CD4-positive, alpha-beta T cell treated with Interleukin-15 for 4 hours (primary cell): ENCODE measurements at regions not wholly inside any gene's neighbourhood (a gene's known extent, or its start where the extent isn't known, plus 50 kb on each side); places are given as distances from the start of the nearest gene placed in this dataset.

ENCODE experiments used
- DNase-seq: peaks from one replicate; pipeline ENCODE4 v3.0.0-alpha.2; 2020; ENCODE audit warnings: low spot score

DNA sequence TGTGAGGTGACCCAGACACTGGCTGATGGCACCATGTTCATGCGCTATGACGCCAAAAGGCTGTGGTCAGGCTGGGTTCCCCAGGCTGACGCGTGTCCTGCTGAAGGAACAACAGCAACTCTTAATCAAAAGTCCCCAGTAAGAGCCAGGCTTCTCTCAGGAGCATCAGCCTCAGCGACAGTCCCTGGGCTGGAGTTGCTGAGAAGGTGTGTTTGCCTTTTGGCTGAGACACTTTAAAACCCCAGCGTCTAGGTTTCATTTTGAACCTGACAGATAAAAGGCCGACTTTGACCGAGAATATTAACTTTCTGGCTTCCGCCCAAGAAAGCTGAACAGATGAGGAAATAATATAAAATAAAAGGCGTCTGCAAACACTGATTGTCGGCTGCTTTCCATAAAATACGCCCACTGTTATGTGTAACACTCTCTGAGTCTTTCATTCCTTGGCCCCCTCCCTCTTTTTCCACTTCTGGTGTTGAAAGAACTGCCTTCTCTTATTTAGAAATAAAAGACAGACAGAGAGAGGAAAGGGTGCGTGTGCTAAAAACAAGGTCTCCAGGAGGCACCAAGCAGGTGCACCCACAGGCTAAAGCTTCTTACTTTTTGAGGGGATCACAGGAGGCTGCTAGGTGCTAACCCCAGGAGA, 373.6 kb downstream of the MID1IP1 start:
- DNase-seq: peak; percentile 42

DNA sequence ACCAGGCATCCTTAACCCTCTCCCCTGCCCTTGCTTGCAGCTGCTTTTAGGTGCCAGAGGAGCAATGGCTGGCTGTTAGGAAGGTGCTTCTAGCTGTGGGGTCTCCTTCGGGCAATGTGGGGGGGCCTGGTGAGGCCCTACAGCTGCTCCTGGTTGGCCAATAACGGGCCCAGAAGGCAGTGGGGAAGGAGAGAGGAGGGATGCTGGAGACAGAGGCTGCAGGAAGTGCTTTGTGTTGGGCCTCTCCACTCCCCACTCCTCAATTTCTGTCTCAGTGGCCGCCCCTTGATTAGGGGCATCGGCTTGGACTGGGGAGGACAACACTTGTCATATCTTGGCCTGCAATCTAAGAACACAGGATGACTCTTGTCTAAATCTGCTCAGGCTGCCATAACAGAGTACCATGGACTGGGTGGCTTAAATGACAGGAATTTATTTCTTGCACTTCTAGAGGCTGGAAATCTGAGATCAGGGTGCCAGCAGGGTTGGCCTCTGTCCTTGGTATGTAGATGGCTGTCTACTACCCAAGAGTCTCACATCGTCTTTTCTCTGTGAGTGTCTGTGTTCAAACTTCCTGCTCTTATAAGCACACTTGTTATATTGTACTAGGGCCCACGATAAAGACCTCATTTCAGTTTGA, 374.3 kb downstream of the MID1IP1 start:
- DNase-seq: no peak

DNA sequence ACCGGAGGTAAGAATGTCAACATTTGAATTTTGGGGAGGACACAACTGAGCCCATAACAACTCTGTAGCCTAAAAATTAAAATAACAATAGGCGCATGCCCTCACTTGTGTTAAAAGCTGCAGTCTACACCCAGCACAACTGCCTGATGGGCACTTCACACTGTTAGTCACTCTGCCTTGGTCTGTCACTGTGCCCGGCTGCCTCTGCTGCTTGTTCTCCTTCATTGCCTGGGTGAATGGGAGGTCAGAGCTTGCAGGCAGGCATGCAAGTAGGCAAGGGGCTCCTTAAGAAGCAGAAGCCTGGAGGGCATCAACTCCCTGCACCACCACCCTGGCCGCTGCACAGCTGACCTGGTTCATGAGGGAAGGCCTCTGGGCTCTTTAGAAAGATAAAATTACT, 374.8 kb downstream of the MID1IP1 start:
- DNase-seq: no peak

DNA sequence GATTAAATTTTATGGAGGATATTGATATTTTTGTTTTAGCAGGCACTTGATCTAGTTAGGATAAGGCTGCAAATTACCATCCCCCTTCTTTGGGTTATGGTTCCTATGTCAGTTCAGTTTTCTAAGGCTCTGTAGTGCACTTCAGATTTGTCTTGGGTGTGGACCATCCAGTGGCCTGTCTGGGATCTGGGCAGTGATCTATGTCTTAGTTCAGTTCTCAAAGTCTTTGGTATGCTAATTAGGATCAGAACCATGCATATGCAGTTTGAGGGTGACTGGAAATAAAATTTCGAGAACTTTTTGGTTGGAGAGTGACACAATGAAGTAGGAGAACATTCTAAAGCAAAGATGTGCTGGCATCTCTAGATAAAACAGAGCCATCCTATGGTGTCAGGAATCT, 388.2 kb downstream of the MID1IP1 start:
- no peak for DNase-seq

DNA sequence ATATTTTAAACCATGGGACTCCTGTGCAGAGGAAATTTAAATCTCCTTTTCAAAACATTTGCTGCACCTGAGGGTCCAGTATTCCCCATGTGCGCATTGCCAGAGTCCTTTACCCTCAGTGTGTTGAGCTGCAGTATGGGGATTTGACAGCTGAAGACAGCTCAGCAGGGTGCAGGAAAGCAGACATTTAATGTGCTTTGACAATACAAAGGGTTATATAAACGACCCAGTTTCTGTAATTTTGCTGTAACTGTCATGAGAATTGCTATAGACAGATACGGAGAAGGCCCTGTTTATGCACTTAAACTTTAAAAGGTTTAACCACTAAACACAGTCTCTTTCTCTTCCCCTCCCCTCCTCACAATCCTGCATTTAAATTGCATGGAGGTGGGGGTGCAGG, 393.4 kb downstream of the MID1IP1 start:
- no peak for DNase-seq

DNA sequence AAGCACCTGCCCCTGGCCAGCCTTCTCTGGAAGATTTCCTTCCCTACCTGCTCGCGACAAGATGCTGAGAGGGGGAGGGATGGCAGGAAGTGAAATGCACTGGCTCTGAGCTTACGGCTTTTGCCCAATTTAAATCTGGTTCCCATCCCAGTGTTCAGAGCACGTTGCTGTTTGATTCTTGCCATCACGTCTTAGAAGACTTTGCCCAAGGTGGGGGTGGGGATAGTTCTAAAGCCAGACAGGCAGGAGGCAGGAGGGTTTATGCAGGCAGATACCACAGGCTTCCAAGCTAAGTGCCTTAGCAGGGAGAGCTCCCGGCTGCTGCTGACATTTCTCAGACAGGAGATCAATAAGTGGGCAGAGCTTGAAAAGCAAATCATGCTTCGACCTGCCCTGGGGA, 393.9 kb downstream of the MID1IP1 start:
- DNase-seq: no peak

DNA sequence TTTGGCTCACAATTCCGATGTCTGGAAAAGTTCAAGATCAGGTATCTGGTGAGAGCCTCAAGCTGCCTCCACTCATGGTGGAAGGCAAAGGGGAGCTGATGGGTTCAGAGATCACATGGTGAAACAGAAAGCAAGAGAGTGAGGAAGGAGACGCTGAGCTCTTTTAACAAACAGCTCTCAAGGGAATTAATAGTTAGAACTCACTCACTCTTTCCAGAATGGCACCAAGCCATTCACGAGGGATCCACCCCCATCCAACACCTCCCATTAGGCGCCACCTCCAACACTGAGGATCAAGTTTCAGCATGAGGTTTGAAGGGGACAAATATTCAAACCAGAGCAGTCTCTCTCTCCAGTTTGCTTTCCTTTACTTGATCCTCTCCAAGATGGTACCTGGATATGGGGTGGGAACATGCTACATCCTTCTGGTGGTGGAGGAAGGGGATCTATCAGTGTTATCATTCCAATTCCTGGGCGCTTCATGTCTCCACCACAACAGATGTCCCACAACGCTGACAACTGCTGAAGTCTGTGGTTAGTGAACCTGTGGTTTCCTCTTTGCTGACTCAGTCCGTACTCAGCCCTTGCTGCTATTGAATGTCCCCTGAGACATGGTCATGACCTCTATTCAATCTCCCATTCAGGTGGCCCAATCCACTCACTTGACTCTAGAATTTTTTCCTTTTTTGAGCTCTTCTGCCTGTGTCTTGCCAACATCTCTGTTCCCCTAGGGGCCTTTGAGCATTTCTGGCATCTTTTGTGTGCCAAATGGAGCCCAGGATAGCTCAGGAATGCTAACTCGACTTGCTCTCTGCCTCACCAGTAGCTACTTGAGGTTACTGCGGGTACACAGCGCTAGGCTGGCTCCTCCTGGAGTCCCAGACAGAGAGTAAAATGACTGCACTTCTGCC, 395.2 kb downstream of the MID1IP1 start:
- DNase-seq: peak; percentile 41

DNA sequence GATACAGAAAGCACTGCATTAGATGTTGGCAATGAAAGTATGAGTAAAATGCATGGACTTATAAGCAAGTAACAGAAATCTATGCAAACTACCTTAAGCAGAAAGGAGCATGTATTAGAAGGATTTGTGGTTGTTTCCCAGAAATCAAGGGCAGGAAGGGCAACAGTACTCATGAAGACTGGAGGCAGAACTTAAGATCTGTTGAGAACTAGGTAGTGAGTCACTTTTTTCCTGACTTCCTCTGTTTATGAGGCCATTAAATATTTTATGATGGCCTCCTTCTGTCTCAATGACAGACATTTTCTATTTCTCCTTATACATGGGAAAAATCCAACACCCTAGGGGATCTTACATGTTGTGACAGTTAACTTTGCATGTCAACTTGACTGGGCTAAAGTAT, 398.2 kb downstream of the MID1IP1 start:
- DNase-seq: no peak

DNA sequence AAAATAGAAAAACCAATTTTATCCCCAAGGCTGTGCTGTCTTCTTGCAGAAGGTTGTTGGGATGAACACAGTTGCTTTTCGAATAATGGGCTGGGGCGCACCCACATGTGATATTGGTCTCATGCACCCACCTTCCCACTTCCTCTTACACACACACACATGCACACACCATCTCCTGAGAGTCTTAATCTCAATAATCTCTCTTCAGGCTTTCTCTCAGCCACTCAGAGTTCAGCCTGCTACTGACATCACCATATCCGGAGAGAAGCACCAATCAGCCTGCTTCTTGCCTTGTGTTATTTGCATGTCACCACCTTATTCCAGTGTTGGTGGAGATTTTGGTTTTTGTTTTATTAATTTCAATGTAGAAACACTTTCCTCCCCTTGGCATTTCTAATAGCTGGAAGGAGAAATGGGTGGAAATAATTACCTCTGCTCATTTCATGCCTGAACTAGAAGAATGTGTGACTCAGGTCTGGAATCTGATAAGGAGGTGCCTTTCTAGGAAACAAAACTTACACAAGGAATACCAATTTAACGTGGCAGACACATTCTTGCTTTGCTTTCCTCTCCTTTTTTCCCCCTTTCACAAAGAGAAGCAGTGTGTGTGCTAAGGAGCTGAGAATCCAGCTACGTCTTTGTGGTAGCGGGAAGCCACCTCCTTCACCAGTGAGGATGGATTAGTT, 400.2 kb downstream of the MID1IP1 start:
- no peak for DNase-seq

DNA sequence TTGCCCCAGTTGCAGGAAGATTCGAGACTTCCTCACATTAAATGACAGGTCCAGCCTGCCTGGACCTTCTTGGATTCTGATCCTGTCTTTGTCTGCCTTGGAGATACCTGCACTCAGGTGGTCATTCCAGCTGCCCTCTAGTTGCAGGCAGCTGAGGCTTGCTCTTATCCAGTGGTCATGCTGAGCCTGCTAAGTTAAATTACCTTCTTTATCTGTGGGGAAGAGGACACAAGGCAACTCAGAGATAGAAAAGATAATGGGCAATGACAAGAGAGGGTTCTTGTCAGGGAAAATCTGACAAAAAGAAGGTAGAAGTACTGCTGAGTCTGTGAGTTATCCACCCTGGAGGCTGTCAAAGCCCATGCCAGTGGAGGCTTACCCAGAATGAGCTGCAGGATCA, 401.4 kb downstream of the MID1IP1 start:
- DNase-seq: no peak

DNA sequence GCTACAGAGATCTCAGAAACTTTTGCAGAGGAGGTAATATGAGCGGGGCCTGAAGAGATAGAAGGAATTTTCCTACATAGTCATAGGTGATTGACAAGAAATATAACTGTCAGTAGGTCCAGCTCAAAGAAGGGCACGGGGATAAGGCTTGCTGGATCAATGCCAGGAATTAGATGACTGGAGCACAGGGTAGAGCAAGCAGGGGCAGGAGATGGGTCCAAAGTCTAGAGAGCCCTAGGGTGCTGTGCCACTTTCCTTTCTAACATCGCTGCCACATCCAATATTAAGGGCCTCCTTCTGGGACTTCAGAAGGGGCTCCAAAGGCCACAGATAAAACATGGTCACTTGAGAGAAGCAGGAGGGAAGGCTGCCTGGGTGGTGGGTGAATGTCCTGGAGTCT, 402.2 kb downstream of the MID1IP1 start:
- no peak for DNase-seq

DNA sequence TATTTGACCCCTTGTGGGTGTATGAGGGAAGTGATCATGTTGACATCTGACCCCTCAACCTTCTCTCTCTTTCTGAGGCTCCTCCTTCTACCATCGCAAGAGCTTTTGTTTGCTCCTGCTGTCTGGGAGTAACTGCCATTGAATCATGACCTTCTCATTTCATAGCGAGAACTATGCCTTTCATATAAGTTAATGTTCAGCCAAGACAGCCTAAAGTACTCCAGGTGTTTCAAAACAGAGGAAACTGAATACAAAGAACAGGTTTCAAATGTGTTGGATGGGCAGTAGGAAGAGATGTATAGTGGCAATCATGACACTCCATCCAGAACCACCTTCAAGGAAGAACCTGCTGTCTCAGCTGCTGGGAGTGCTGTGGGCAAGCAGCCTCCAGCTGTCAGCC, 403.1 kb downstream of the MID1IP1 start:
- no peak for DNase-seq

DNA sequence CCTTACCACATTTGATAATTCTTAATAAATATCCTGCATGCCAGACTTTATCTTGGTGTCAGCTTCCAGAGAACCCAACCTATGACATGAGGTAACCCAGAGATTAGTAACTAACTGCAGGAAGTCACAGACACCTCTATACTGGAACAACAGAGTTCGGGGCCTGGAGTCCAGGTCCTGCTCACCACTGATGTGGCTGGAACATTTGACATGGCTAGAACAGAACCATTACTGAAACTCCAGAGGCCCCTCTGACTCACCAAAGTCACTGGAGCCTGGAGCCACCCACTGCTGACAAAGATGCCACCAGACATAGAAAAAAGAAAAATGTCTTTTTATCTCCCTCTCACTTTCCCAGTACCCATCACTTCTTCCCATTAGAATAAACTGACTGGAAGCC, 403.7 kb downstream of the MID1IP1 start:
- no peak for DNase-seq

DNA sequence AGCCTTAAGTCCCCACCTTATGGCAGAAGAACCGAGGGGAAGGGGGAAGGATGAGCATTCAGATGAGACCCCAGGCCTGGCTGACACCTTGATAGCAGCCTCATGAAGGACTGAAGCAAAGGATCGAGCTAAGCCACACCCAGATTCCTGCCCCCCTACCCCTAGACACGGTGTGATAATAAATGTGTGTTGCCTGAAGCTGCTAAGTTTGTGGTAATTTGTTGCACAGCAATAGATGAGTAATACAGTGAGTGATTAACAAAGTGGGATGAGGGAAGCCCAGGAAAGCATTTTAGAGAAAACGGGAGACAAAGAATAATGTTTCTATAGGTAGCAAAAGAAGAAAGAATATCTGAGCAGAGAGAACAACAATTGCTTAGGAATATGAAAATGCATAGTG, 404.2 kb downstream of the MID1IP1 start:
- DNase-seq: no peak

DNA sequence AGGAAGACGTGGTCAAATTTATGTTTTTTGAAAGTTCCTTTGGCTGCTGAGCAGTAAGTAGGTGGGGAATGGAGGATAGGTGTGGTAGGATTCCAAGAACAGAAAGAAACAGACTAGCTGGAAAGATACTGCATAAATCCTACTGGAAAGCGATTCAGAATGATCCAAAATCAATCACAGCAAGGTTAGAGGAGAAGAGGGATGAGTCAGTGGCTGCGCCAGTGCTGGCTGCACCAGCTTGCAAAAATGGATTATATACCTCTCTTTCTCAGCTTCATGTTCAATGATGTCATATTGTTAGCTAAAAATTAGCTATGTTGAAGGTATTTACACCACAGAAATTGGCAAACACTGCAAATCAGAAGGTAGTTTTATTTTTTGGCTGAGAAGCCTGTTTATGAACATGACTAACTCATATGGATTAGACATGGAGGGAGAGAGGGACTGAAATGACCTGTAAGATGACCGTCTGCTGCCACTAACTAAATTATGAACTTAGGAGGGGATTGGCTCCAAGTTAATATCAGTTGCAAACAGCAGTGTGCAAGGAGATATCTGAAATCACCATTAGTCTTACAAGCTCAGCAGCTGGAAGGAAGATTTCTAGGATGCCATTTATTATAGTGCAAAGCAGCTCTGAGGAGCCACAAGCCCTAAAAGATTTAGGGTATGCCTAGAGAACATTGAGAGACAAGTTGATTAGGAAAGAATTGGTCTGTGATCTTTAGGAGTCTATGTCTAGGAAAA, 405.3 kb downstream of the MID1IP1 start:
- no peak for DNase-seq

DNA sequence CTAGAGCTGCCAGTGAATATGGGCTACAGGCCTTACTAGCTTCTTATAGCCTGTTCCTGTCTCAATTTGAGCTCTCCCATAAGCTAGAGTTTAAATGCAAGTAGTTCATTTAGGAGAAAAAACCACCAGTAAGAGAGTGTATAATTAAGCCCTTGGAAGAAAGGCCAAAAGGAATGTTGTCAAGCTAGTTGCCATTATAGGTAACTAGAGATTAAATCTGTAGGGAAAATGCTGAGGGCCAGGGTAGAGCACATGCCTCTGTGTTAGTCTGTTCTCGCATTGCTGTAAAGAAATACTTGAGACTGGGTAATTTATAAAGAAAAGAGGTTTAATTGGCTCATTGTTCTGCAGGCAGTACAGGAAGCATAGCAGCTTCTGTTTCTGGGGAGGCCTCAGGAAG, 410.2 kb downstream of the MID1IP1 start:
- DNase-seq: no peak

DNA sequence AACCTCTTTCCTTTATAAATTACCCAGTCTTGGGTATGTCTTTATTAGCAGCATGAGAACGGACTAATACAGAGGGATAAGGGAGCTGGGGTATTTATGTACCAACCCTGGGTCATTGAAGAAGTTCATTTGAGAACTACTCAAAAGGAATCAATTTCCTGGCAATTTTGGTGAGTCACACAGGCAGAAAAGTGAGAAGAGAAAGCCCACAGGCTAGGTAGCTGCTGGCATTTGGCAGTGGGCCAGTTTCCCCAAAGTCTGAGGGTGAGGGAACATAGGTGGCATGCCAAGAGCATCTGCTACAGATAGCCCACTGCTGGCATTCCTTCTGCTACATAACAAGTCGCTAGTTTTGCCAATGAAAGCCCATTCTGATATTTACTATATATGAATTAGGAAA, 411.2 kb downstream of the MID1IP1 start:
- DNase-seq: no peak

DNA sequence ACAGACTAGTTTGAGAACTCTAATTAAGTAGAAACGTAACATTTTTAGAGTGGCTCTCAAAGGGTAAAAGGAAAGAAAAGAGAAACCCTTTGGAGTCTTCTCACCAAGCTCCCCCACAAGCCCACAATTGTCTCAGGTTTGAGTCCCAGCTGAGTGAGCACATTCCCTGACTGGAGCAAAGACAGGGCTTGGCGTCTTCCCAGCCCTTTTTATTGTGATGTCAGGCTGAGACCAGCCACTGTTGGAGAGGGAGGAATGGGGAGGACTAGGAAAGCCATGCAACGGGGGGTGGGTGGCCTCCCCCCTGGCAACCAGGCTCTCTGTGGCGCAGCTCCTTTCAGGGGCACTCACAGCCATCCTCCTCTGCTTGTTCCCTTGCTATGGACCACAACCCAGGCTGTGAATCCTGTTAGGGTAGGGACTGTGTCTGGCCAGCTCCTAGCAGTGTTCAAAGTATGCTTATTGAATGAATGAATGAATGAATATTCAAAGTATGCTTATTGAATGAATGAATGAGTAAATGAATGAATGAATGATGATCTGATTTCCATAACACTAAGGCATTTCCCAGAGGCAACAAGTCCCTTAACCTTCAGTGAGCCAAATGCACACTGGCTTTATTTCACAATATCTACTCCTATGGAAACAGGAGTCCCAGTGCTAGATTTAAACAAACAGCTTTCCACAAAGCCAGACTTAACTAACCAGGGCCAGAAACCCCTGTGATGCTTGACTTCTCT, 413.3 kb downstream of the MID1IP1 start:
- DNase-seq: no peak

DNA sequence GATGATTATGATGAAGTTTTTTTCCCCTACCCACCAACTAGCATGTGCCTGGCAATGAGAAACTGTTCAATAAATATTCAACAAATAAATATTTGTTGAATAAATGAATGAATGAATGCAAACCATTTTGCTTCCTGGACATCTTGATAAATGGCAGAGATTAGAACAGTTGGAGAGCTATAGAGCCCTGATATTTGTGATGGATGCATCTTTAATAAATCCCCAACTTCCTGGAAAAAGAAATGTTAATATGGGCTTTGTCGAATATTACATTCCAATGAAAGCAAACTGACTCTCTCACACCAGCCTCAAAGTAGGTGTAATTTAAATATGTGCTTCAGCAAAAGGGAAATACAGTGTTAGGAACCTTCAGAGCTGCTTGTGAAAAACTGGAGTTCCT, 419.7 kb downstream of the MID1IP1 start:
- no peak for DNase-seq

DNA sequence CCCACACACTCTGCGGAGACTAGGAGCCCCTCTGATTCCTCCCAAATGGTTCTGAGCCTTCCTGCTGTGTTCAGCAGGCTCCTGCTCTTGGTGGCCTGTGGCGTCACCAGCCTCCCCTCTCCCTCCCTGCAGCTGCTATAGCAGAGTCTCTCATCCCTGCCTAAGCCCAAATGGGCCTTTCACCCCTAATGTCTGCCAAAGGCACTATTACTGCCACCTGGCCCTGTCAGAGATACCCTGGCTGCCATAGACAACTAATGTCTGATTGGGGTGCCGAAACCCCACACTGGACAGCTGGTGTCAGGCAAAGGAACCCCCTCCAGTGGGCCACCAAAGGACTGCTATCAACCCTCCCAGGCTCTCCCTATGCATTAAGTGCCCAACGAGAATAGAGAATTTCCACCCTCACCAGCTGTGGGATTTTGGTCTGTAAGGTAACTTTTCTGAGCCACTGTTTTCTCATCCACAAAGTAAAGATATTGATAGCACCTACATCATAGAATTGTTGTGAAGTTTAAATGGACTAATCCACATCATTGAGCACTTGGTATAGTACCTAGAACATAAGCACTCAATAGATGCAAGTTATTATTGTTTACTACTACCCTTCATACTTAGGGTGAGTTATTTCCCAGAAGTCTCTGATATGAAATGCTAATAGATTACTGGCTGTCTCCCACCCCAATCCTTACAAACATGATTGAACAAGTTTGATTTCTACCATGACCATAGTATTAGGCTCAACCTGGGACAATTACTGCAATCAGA, 421.3 kb downstream of the MID1IP1 start:
- no peak for DNase-seq
